ENCODE measurements at regions not wholly inside any gene's neighbourhood (a gene's known extent, or its start where the extent isn't known, plus 50 kb on each side); places are given as distances from the start of the nearest gene placed in this dataset.

DNA sequence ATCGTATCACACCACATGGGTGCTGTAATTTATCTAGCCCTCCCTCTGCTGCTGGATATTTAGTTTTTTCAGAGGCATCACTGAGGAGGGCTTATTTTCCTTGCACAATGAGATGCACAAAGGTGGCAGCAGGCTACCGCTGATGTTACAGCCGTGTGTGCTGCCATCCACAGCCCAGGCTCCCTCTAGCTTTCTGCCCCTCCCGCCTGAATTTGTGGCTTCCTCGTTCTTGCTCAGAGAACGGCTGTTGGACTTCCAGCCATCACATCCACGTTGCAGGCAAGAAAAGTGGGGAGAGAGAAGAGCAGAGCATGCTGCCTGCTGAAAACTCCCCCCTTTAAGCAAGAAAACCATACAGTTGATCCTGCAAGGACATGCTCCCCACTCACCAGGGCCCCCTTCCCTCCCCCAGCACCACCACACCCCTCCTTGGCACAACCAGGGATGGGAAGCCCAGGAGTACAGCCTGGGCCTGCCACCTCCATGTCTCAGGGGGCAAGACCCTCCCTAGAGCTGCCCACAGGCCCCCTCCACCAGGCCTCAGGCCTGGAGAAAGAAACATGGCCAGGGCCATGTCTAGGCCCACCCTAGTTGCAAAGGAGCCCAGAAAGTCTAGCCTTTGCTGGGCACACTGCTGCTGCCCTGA lies 102.6 kb downstream of the MRPL14 start:
- TF ChIP-seq HBP1 (CRISPR knock-in tag; IDR thresholded peaks at IDR 0.05): no peak
- no peak for TF ChIP-seq ZMIZ1 (IDR thresholded peaks at IDR 0.05; ENCODE audit: low read depth in 2 of 2, low read length in 2 of 2)
- no peak for TF ChIP-seq TAF9B (IDR thresholded peaks at IDR 0.05; ENCODE audit: partially characterized antibody)
- no peak for TF ChIP-seq CTCF (IDR thresholded peaks at IDR 0.05 in 2 of 3, conservative IDR thresholded peaks at IDR 0.05 in 1 of 3; ENCODE audit: insufficient read depth in 2 of 3, low read depth in 1 of 3, low read length in 3 of 3)
- TF ChIP-seq PRPF4 (IDR thresholded peaks at IDR 0.05; ENCODE audit: insufficient read depth, low read depth, low read length, poor library complexity, severe bottlenecking): no peak
- no peak for TF ChIP-seq CEBPB (tag; IDR thresholded peaks at IDR 0.05)
- TF ChIP-seq NFYB (IDR thresholded peaks at IDR 0.05; ENCODE audit: extremely low read depth, insufficient read length): no peak
- no peak for TF ChIP-seq ZNF395 (CRISPR knock-in tag; IDR thresholded peaks at IDR 0.05)
- TF ChIP-seq, protein P1, sequence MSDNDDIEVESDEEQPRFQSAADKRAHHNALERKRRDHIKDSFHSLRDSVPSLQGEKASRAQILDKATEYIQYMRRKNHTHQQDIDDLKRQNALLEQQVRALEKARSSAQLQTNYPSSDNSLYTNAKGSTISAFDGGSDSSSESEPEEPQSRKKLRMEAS (CRISPR knock-in tag; IDR thresholded peaks at IDR 0.05): no peak

Data from K562 (cell line).